Subcutaneous abdominal adipose tissue (tissue), 5 donors: ENCODE measurements at regions not wholly inside any gene's neighbourhood (a gene's known extent, or its start where the extent isn't known, plus 50 kb on each side); places are given as distances from the start of the nearest gene placed in this dataset.
"Not testable (repeated sequence)": the region's sequence is repeated elsewhere in the genome, so short reads cannot be mapped to it uniquely, and the experiment has no call there.

Experiments
- H3K27ac ChIP-seq: one replicate; pipeline ENCODE4 v1.7.0; 2013; ENCODE audit warnings: low read depth, mild to moderate bottlenecking, inconsistent platforms, low read length, moderate library complexity
- H3K27me3 ChIP-seq, 5 donors: one replicate each; pipeline ENCODE4 v1.7.0; 2013; ENCODE audit warnings: low read length in 5 of 5, inconsistent platforms in 1 of 5; ENCODE audit not compliant: control insufficient read depth in 5 of 5, insufficient read depth in 4 of 5
- H3K36me3 ChIP-seq, 5 donors: one replicate each; pipeline ENCODE4 v1.7.0; 2013; ENCODE audit warnings: low read length in 5 of 5; ENCODE audit not compliant: control insufficient read depth in 5 of 5, insufficient read depth in 5 of 5
- H3K4me1 ChIP-seq, 5 donors: one replicate each; pipeline ENCODE4 v1.7.0; 2013; ENCODE audit warnings: low read length in 5 of 5, mild to moderate bottlenecking in 3 of 5, moderate library complexity in 1 of 5; ENCODE audit not compliant: control insufficient read depth in 5 of 5, insufficient read depth in 5 of 5
- H3K4me3 ChIP-seq, 5 donors: one replicate each; pipeline ENCODE4 v1.7.0; 2013; ENCODE audit warnings: low read length in 5 of 5, low read depth in 1 of 5
- H3K9ac ChIP-seq, 5 donors: one replicate each; pipeline ENCODE4 v1.7.0; 2013; ENCODE audit warnings: low read length in 5 of 5, mild to moderate bottlenecking in 4 of 5, moderate library complexity in 3 of 5
- H3K9me3 ChIP-seq, 5 donors: one replicate each; pipeline ENCODE4 v1.7.0; 2013; ENCODE audit warnings: low read length in 5 of 5; ENCODE audit not compliant: control insufficient read depth in 5 of 5
- donor health status: healthy.
- donor health status: healthy.
- donor health status: healthy.
- donor health status: healthy.
- donor health status: healthy.

DNA sequence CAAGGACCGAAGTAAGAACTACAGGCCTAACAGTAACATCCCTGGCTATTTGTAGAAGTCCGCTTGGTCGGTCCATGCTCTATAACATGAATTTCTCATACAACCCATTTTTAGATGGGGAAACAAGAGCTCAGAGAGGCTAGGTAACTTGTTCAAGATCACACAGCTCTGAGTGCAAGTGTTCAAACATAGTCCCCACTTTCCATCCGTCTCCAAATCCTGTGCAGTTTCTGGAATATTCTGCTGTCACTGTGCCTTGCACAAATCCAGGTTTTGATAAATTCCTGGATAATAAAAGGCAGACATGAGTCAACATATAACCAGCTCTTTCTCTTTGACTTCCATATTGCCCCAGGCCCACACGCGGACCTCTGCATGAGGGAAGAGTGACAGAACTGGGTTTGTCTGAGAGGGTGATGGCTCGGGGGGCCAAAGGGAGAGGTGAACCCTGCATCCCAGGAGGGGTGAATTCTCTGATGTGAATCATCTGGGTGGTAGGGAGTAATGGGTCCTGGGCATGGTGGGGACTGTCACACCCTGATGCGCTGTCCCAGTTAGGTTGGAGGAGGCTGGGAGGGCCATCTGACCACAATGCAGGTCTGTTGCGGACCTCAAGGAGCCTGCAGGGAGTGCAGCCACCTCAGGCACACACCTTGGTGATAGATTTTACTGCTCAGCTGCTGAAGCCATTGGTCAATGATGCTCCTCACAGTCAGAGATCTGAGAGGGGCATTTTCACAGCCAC is 162.2 kb downstream of the SMAD6 start:
- peaks cover 0 to 12% (median 5%) of the 10 kb centered on the region in 5 donors for H3K36me3 ChIP-seq
- no peak overlapping the region for H3K9ac ChIP-seq
- H3K4me1 ChIP-seq: peaks cover 7 to 32% (median 28%) of the 10 kb centered on the region in 5 donors
- no peaks in the 10 kb centered on the region for H3K27me3 ChIP-seq
- no peak overlapping the region for H3K4me3 ChIP-seq
- H3K27ac ChIP-seq: no peak overlapping the region
- H3K9me3 ChIP-seq: no peaks in the 10 kb centered on the region

DNA sequence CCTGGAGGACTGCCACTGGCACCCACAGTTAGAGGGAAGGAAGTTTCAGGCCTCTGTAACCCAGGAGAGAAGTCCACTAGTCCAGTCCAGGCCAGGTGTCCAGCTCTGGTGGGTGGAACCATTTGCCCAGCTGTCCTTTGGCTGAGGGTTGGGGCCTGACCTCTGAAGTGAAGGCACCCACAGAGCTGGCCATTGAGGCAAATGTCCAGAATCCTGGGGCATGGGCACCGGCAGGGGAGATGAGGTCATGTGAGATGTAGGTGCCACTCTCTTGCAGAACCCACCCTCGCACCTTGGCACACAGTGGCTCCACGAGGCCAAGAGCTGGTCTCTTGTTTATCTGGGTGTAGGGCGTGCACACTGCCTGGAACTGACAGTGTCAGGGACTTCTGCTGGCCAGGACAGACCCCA is 162.8 kb downstream of the SMAD6 start:
- H3K9me3 ChIP-seq: no peaks in the 10 kb centered on the region
- no peaks in the 10 kb centered on the region for H3K27me3 ChIP-seq
- peaks cover 0 to 7% (median 5%) of the 10 kb centered on the region in 5 donors for H3K36me3 ChIP-seq
- no peak overlapping the region for H3K27ac ChIP-seq
- H3K4me3 ChIP-seq: no peak overlapping the region
- peaks cover 7 to 32% (median 28%) of the 10 kb centered on the region in 5 donors for H3K4me1 ChIP-seq
- H3K9ac ChIP-seq: no peak overlapping the region

DNA sequence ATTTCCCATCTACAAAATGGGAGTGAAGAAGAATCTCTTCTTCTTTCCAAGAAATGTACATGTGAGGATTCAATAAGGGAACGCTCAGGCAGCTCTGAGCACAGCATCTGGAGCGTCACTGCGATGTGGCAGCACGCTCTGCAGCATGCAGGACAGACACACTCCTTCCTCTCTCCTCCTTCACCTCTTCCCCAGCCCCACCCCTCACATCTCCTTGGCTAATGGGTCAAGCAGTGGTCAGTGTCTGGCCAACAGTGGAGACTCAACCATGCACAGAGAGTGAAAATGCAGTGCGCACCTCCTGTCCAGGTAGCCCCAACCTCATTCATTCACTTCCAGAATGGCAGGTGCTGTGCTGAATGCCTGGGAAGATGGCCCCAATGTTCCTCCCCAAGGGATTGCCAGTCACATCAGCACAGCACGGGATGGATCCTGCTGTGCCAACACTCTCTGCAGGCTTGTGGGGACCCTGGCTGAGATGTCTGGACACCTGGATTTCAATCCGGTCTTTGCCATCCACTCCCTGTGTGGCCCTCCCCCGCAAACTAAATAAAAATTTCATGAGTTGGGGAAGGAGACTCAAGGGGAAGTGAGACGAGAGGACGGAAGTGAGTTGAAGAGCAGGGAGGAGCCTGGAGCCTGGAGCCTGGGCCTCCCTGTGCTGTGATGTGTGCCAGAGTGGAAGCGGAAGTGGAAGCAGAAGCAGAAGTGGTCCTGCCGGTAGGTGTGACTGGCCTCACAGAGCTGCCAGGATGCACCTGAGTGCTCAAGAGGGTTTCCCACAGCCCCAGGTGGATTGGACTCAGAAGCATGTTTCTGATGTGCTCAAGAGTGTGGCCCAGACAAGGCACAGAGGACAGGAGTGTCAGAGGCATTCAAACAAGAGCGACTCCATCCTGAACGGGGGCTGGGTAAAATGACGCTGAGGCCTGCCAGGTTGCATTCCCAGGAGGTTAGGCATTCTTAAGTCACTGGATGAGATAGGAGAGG is 163.9 kb downstream of the SMAD6 start:
- Histone ChIP-seq H3K9ac (no peak overlapping the region), H3K27ac (no peak overlapping the region), H3K36me3 (peaks cover 0 to 7% (median 4%) of the 10 kb centered on the region in 5 donors), H3K4me3 (no peak overlapping the region), H3K4me1 (peaks cover 7 to 32% (median 28%) of the 10 kb centered on the region in 5 donors), H3K9me3 (no peaks in the 10 kb centered on the region), H3K27me3 (no peaks in the 10 kb centered on the region)

DNA sequence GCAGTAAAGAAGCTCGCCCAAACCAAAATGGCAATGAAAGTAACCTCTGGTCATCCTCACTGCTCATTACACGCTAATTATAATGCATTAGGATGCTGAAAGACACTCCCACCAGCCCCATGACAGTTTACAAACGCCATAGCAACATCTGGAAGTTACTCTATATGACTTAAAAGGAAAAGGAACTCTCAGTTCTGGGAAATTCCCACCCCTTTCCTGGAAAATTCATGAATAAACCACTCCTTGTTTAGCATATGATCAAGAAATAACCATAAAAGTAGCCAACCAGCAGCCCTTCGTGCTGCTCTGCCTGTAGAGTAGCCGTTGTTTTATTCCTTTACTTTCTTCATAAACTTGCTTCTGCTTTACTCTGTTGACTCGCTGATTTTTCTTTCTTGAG is 164.6 kb downstream of the SMAD6 start:
- Histone ChIP-seq H3K4me3 (no peak overlapping the region), H3K9me3 (no peaks in the 10 kb centered on the region), H3K27ac (no peak overlapping the region), H3K27me3 (no peaks in the 10 kb centered on the region), H3K36me3 (peaks cover 0 to 7% (median 2%) of the 10 kb centered on the region in 5 donors), H3K9ac (no peak overlapping the region), H3K4me1 (peaks cover 7 to 32% (median 28%) of the 10 kb centered on the region in 5 donors)

DNA sequence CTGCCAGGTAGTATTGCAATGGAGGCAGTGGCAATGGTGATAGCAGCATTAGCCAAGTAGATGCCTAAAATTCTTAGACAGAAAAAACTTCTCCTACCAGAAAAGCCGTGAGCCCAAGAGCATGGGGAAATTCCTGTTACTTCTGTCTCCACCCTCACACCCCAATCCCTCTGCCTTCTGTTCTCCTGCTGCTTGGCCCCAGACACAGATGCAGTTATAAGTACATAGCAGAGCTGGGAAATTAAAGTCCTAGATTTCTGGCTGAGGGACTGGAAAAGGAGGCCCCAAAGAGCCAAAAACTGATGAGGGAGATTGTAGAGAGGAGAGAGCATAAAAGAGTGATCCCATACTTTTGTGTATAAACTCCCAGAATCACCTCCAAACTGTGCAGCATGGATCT is 166.9 kb downstream of the SMAD6 start:
- H3K9me3 ChIP-seq: no peaks in the 10 kb centered on the region
- H3K27me3 ChIP-seq: no peaks in the 10 kb centered on the region
- H3K27ac ChIP-seq: no peak overlapping the region
- H3K9ac ChIP-seq: no peak overlapping the region
- peaks cover 0 to 7% (median 0%) of the 10 kb centered on the region in 5 donors for H3K36me3 ChIP-seq
- H3K4me3 ChIP-seq: no peak overlapping the region
- peaks cover 0 to 20% (median 14%) of the 10 kb centered on the region in 5 donors for H3K4me1 ChIP-seq

DNA sequence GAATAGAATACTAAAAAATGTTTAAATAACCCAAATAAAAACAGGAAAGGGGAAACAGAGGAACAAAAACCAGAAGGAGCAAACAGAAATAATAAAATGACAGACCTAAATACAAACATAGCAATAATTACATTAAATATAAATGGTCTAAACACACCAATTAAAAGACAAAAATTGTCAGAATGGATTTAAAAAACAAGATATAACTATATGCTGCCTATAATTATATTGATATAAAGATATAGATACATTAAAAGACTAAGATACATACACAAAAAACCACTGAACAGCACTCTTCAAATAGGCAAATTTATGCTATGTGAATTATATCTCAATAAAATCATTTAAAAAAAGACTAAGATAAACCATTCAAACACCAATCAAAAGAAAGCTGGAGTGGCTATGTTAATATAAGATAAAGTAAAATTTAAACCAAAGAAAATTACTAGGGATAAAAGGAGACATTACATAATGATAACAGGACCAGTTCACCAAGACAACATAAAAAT is 168.9 kb downstream of the SMAD6 start:
- Histone ChIP-seq H3K36me3 (peaks cover 0 to 5% (median 0%) of the 10 kb centered on the region in 5 donors), H3K4me1 (peaks cover 0 to 15% (median 9%) of the 10 kb centered on the region in 5 donors), H3K27me3 (no peaks in the 10 kb centered on the region), H3K27ac (no peak overlapping the region), H3K9me3 (no peaks in the 10 kb centered on the region), H3K9ac (no peak overlapping the region), H3K4me3 (no peak overlapping the region)

DNA sequence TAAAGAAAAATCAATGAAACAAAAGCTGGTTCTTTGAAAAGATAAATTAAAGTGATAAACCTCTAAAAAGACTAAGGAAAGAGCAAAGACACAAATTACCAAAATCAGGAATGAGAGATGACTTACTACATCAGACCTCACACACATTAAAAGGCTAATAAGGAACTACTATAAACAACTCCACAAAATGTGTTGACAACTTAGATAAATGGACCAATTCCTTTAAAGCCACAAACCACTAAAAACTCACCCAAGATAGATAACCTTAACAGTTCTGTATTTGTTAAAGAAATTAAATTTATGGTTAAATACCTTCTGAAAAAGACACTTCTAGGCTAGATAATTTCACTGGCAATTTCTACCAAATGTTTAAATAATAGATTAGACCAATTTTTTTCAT is 170.4 kb downstream of the SMAD6 start:
- Histone ChIP-seq H3K27me3 (no peaks in the 10 kb centered on the region), H3K9me3 (no peaks in the 10 kb centered on the region), H3K36me3 (no peaks in the 10 kb centered on the region), H3K9ac (no peak overlapping the region), H3K4me1 (peaks cover 6 to 20% (median 12%) of the 10 kb centered on the region in 5 donors), H3K4me3 (no peak overlapping the region), H3K27ac (no peak overlapping the region)

DNA sequence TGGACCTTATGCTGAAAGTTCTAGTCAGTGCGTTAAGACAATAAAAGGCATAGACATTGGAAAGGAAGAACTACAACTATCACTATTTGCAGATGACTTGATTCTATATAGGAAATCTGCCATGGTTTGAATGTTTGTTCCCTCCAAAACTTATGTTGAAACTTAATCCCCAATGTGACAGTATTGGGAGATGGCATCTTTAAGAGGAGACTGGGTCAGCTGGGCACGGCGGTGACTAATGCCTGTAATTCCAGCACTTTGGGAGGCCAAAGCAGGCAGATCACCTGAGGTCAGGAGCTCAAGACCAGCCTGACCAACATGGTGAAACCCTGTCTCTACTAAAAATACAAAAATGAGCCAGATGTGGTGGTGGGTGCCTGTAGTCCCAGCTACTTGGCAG is 171.3 kb downstream of the SMAD6 start:
- not testable (repeated sequence) for H3K4me3 ChIP-seq, H3K36me3 ChIP-seq, H3K27ac ChIP-seq, H3K9me3 ChIP-seq, H3K9ac ChIP-seq, H3K27me3 ChIP-seq
- H3K4me1 ChIP-seq: peaks cover 11 to 30% (median 20%) of the 10 kb centered on the region in 5 donors

DNA sequence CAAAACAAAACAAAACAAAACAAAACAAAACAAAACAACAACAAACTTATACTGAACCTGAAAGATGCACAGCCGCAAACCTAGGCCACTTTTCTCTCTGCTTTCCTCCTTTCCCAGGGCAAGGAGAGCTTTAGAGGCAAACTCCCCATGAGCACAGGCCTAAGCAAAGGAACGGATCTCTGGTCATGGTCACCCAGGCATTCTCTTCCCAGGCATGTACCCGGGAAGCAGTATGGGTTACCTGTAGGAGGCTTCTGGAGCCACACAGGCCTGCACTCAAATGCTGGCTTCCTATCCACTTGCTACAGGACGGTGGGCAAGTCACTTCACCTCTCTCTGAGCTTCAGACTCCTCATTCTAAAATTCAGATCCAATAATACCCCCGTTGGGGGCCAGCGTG is 171.8 kb downstream of the SMAD6 start:
- Histone ChIP-seq H3K27me3 (no peaks in the 10 kb centered on the region), H3K4me3 (no peak overlapping the region), H3K27ac (no peak overlapping the region), H3K9me3 (no peaks in the 10 kb centered on the region), H3K4me1 (peaks cover 11 to 31% (median 26%) of the 10 kb centered on the region in 5 donors), H3K36me3 (no peaks in the 10 kb centered on the region), H3K9ac (no peak overlapping the region)
